SU-DHL-6 (cell line): ENCODE measurements at regions not wholly inside any gene's neighbourhood (a gene's known extent, or its start where the extent isn't known, plus 50 kb on each side); places are given as distances from the start of the nearest gene placed in this dataset.

Source experiments
- H2AFZ ChIP-seq: fragments of 200-600 bp; sonication (generic); 2 replicates; pipeline ENCODE4 v1.6.1; 2014; ENCODE audit warnings: low read depth, mild to moderate bottlenecking, moderate library complexity, mixed read lengths, antibody characterized with exemption, low read length; ENCODE audit not compliant: severe bottlenecking
- H3F3A ChIP-seq: fragments of 200-600 bp; shearing (Covaris generic); 2 replicates; pipeline ENCODE4 v1.6.0; 2016; ENCODE audit warnings: antibody characterized with exemption, mild to moderate bottlenecking; ENCODE audit not compliant: insufficient read depth
- H3K27ac ChIP-seq: fragments of 200-600 bp; sonication (generic); 2 replicates; pipeline ENCODE4 v1.5.1; 2016; ENCODE audit warnings: low read depth, mild to moderate bottlenecking, low read length, moderate library complexity, mixed read lengths
- H3K27me3 ChIP-seq: fragments of 200-600 bp; sonication (generic), shearing (Covaris generic); 2 replicates; pipeline ENCODE4 v1.6.0; 2014; ENCODE audit warnings: mild to moderate bottlenecking, low read length
- H3K36me3 ChIP-seq: fragments of 200-600 bp; sonication (generic); 2 replicates; pipeline ENCODE4 v1.6.1; 2014; ENCODE audit warnings: mild to moderate bottlenecking, low read length, mixed read lengths
- H3K4me2 ChIP-seq: fragments of 300-600, 200-600 bp; shearing (Covaris generic), sonication (generic); 2 replicates; pipeline ENCODE4 v1.6.0; 2014; ENCODE audit warnings: low read length, low read depth, mild to moderate bottlenecking; ENCODE audit not compliant: poor library complexity, severe bottlenecking
- H3K4me3 ChIP-seq: fragments of 200-600 bp; sonication (generic); 2 replicates; pipeline ENCODE4 v1.5.1; 2014; ENCODE audit warnings: antibody characterized with exemption, low read length, mild to moderate bottlenecking, mixed read lengths; ENCODE audit not compliant: insufficient read depth, poor library complexity, severe bottlenecking
- H3K79me2 ChIP-seq: fragments of 200-600 bp; sonication (generic); 2 replicates; pipeline ENCODE4 v1.6.1; 2014; ENCODE audit warnings: mild to moderate bottlenecking, low read length, moderate library complexity; ENCODE audit not compliant: insufficient read depth
- H3K9ac ChIP-seq: fragments of 200-600 bp; sonication (generic); 2 replicates; pipeline ENCODE4 v1.7.0; 2014; ENCODE audit warnings: mild to moderate bottlenecking, low read length
- H3K9me2 ChIP-seq: fragments of 200-600 bp; sonication (generic); replicated peaks from 2 replicates; pipeline ENCODE4 v1.6.1; 2014; ENCODE audit warnings: low read length; ENCODE audit not compliant: insufficient read depth
- H3K9me3 ChIP-seq: fragments of 200-600 bp; sonication (generic); 2 replicates; pipeline ENCODE4 v1.6.1; 2014; ENCODE audit warnings: low read length, mixed read lengths; ENCODE audit not compliant: insufficient read depth
- H4K20me1 ChIP-seq: fragments of 200-600 bp; sonication (generic); 2 replicates; pipeline ENCODE4 v1.6.1; 2014; ENCODE audit warnings: low read depth, mild to moderate bottlenecking, antibody characterized with exemption, low read length, moderate library complexity, mixed read lengths
- CTCF ChIP-seq: fragments of 200-600 bp; sonication (generic); IDR thresholded peaks from one replicate; pipeline ENCODE4 v1.5.1; 2017; ENCODE audit warnings: antibody characterized with exemption, mild to moderate bottlenecking, low read length, moderate library complexity; ENCODE audit not compliant: insufficient read depth, poor library complexity, severe bottlenecking
- EZH2phosphoT487 ChIP-seq: fragments of 200-600 bp; sonication (generic), shearing (Covaris generic); conservative IDR thresholded peaks from 2 replicates; pipeline ENCODE4 v1.6.1; 2018; ENCODE audit warnings: mild to moderate bottlenecking, antibody characterized with exemption, low read length, moderate library complexity, mixed read lengths

- H3K27ac ChIP-seq = no peak overlapping the region
- H2AFZ ChIP-seq = no peak overlapping the region
Observed at GRCh38 chr10:62620491-62620890, 184.0 kb upstream of the ADO start.

GRCh38 chr10:62623223-62623622 is 181.3 kb upstream of the ADO start:
- Histone ChIP-seq H3K9me3 (no peaks in the 10 kb centered on the region), H4K20me1 (no peaks in the 10 kb centered on the region), H3K4me3 (no peak overlapping the region), H3K9ac (no peak overlapping the region), H3F3A (peaks cover 13% of the 10 kb centered on the region; the same call in 1 of the 2 replicates), H3K79me2 (no peaks in the 10 kb centered on the region), H3K27ac (no peak overlapping the region), H2AFZ (no peak overlapping the region), H3K27me3 (no peaks in the 10 kb centered on the region), H3K4me2 (no peak overlapping the region), H3K9me2 (no peaks in the 10 kb centered on the region), H3K36me3 (no peaks in the 10 kb centered on the region)
- TF ChIP-seq CTCF (no peak), EZH2phosphoT487 (no peak)

More at GRCh38 chr10:62620491-62620890, 184.0 kb upstream of the ADO start:
- TF ChIP-seq CTCF (no peak), EZH2phosphoT487 (no peak)
- no peaks in the 10 kb centered on the region for H3K79me2 ChIP-seq
- H3K9me3 ChIP-seq = no peaks in the 10 kb centered on the region
- H3K27me3 ChIP-seq = no peaks in the 10 kb centered on the region
- no peak overlapping the region for H3K4me3 ChIP-seq
- no peaks in the 10 kb centered on the region for H3K9me2 ChIP-seq
- H3K36me3 ChIP-seq = no peaks in the 10 kb centered on the region
- no peaks in the 10 kb centered on the region for H4K20me1 ChIP-seq
- H3K4me2 ChIP-seq = no peak overlapping the region
- H3K9ac ChIP-seq = no peak overlapping the region
- no peaks in the 10 kb centered on the region for H3F3A ChIP-seq

- peak overlapping the region; percentile 33; the same call in 1 of the 2 replicates for H3K9ac ChIP-seq
- no peak overlapping the region for H3K4me3 ChIP-seq
- H3K27me3 ChIP-seq = no peaks in the 10 kb centered on the region
- peak overlapping the region; percentile 27 for H2AFZ ChIP-seq
- peak overlapping the region; percentile 49 for H3K4me2 ChIP-seq
- peak overlapping the region; percentile 58 for H3K27ac ChIP-seq
- H3K79me2 ChIP-seq = no peaks in the 10 kb centered on the region
- no peaks in the 10 kb centered on the region for H3K36me3 ChIP-seq
- no peaks in the 10 kb centered on the region for H3K9me3 ChIP-seq
- no peak for TF ChIP-seq EZH2phosphoT487
- no peak for TF ChIP-seq CTCF
- no peaks in the 10 kb centered on the region for H4K20me1 ChIP-seq
- H3K9me2 ChIP-seq = no peaks in the 10 kb centered on the region
- H3F3A ChIP-seq = peaks cover 17% of the 10 kb centered on the region; the same call in 1 of the 2 replicates
Observed at GRCh38 chr10:62625484-62625883, 179.0 kb upstream of the ADO start.
